Heart left ventricle (tissue), 16 donors: ENCODE measurements at regions not wholly inside any gene's neighbourhood (a gene's known extent, or its start where the extent isn't known, plus 50 kb on each side); places are given as distances from the start of the nearest gene placed in this dataset.

Experiments used
- ATAC-seq, 4 donors: fragments of 200-7000 bp; cut with Tn5 transposase; one replicate each; pipeline ENCODE4 v1.9.1; 2020 to 2022; ENCODE audit warnings: moderate library complexity in 4 of 4, mild to moderate bottlenecking in 3 of 4, moderate number of reproducible peaks in 1 of 4
- DNase-seq, 5 donors: peaks; one replicate each; pipeline ENCODE4 v3.0.0-alpha.2; 2020
- H3K27ac ChIP-seq, 12 donors: fragments of 200-600 bp; sonication (generic) in 4 of 12; one replicate each; pipeline versions ENCODE4 v1.5.0 to v1.8.0; 2016 to 2022; ENCODE audit warnings: mild to moderate bottlenecking in 2 of 12
- H3K27me3 ChIP-seq, 9 donors: fragments of 200-600 bp; sonication (generic) in 2 of 9; one replicate each; pipeline versions ENCODE4 v1.5.1 to v1.8.0; 2016 to 2022; ENCODE audit warnings: mild to moderate bottlenecking in 3 of 9
- H3K36me3 ChIP-seq, 9 donors: fragments of 200-600 bp; sonication (generic) in 2 of 9; one replicate each; pipeline versions ENCODE4 v1.5.0 to v1.8.0; 2018 to 2022; ENCODE audit warnings: mild to moderate bottlenecking in 2 of 9
- H3K4me1 ChIP-seq, 12 donors: fragments of 200-600 bp; sonication (generic) in 4 of 12; one replicate each; pipeline versions ENCODE4 v1.5.0 to v1.8.0; 2016 to 2022; ENCODE audit warnings: mild to moderate bottlenecking in 3 of 12
- H3K4me3 ChIP-seq, 12 donors: fragments of 200-600 bp; sonication (generic) in 4 of 12; one replicate each; pipeline versions ENCODE4 v1.5.0 to v1.8.0; 2017 to 2022; ENCODE audit warnings: mild to moderate bottlenecking in 9 of 12, moderate library complexity in 4 of 12
- H3K9me3 ChIP-seq, 12 donors: fragments of 200-600 bp; sonication (generic) in 4 of 12; one replicate each; pipeline versions ENCODE4 v1.5.0 to v1.8.0; 2016 to 2022; ENCODE audit warnings: mild to moderate bottlenecking in 1 of 12
- POLR2A ChIP-seq, 2 donors: fragments of 450-650 bp; IDR thresholded peaks; one replicate each; pipeline ENCODE4 v1.6.1; 2017; ENCODE audit warnings: antibody characterized with exemption in 2 of 2, mild to moderate bottlenecking in 2 of 2, moderate library complexity in 2 of 2
- WGBS, 4 donors: extraction: QIAGEN DNeasy Blood & Tissue Kit in 2 of 4; methylation state at CpG; one replicate each; pipeline versions ENCODE4 v1.1.5 to v1.1.7; 2013 to 2018; 5-methylcytosine and 5-hydroxymethylcytosine counted together
- intact Hi-C, 10 donors: fragments of 100-400 bp; cut with DNase I; formaldehyde crosslinking; loops; one replicate each; pipeline versions ENCODE4 v1.11.1 to v1.14.2; 2022
- TF ChIP-seq, protein P1 (sequence below), 12 donors: fragments of 200-600 bp; sonication (generic) in 4 of 12; IDR thresholded peaks; one replicate each; pipeline versions ENCODE4 v1.5.0 to v1.8.0; 2018 to 2022; ENCODE audit warnings: antibody characterized with exemption in 12 of 12, mild to moderate bottlenecking in 5 of 12
- donor health status: ischemic (EF 13 %, LVEDD 7.1; RV severe dilation, severe dysfunction).
- donor health status: healthy with polysubstance abuse.
- donor health status: DM: no; HTN: yes; CAD: no.
- donor health status: DM: no; HTN: no; CAD: no.
- donor health status: ischemic (EF 25% LVEDD 6.9; RV normal size, moderate dysfunction).
- donor health status: ischemic (EF 25% LVEDD 5.7; RV mildly dilated, moderate dysfunction).
- donor health status: healthy.
- donor health status: DM: yes; HTN: yes; CAD: no.
- donor health status: ischemic (EF 35%, LVEDD 5.7; RV mildly dilated, moderate dysfunction).
- donor health status: nonischemic (EF 11% LVEDD 7.7; RV severe dilation, severe dysfunction).
- donor health status: DM: yes; HTN: yes; CAD: no.
- donor health status: PGD.
- donor health status: ischemic (EF 29% LVEDD 5.4; RV normal size, mild dysfunction).
- donor health status: nonischemic (EF 23%, LVEDD 6.1; RV moderate dilation, normal function).

DNA sequence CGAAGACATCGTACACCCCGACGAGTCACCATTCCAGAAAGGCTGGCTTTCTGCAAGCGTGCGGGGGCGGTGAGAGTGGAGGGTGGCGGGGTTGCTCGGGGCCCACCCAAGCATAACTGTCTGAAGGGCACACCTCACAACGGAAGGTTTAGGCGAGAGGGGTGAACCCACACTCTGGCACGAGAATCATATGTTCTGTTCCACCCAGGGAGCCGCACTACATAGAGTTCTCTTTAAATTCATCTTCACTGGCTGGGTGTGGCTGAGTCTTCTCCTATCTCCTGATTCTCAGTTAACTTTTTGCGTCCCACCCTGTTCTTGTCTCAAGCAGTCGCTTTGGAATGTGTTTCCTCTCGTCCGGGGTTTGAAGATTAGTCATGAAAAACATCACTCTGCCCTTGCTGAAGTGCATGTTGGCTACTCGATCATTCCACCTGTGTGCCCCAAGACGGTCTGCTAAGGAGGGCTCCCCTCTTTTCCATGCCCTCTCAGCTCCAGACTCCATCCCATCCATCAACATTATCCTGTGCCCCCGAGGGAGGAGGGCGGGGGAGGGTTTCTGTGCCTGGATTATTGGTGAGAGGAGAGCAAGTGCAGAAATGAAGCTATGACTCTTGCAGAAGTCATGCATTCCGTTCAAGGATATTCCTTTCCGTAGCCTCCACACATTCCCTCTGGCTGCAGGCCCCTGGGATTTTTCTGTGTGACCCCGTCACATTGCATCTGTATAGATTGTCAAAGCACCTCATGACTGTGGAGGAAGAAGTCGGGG, 53.5 kb upstream of the CD34 start:
- no peak for TF ChIP-seq POLR2A (IDR thresholded peaks at IDR 0.05)
- TF ChIP-seq, protein P1, sequence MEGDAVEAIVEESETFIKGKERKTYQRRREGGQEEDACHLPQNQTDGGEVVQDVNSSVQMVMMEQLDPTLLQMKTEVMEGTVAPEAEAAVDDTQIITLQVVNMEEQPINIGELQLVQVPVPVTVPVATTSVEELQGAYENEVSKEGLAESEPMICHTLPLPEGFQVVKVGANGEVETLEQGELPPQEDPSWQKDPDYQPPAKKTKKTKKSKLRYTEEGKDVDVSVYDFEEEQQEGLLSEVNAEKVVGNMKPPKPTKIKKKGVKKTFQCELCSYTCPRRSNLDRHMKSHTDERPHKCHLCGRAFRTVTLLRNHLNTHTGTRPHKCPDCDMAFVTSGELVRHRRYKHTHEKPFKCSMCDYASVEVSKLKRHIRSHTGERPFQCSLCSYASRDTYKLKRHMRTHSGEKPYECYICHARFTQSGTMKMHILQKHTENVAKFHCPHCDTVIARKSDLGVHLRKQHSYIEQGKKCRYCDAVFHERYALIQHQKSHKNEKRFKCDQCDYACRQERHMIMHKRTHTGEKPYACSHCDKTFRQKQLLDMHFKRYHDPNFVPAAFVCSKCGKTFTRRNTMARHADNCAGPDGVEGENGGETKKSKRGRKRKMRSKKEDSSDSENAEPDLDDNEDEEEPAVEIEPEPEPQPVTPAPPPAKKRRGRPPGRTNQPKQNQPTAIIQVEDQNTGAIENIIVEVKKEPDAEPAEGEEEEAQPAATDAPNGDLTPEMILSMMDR (IDR thresholded peaks at IDR 0.05) = no peak
- Histone ChIP-seq H3K4me3 (peak overlapping the region in 11 of 12 donors; percentile 3 to 73 (median 57)), H3K9me3 (no peaks in the 10 kb centered on the region), H3K27me3 (peaks cover 0 to 7% (median 0%) of the 10 kb centered on the region in 9 donors), H3K36me3 (no peaks in the 10 kb centered on the region), H3K27ac (peak overlapping the region; percentile 83 to 100 (median 95)), H3K4me1 (peaks cover 0 to 60% (median 42%) of the 10 kb centered on the region in 12 donors)
- intact Hi-C loops = loop anchor here in 8 of 10 donors (5.0 to 10.0 kb wide), 5 partner anchors 67 to 140 kb away; no protein-coding TSS in a partner anchor
- 53 to 64% (median 58%) methylated on average over 24 to 25 of the region's 25 CpGs for WGBS, 4 donors
- peak in 3 of 4 donors; percentile 2 to 10 (median 9) for ATAC-seq
- DNase-seq = no peak

DNA sequence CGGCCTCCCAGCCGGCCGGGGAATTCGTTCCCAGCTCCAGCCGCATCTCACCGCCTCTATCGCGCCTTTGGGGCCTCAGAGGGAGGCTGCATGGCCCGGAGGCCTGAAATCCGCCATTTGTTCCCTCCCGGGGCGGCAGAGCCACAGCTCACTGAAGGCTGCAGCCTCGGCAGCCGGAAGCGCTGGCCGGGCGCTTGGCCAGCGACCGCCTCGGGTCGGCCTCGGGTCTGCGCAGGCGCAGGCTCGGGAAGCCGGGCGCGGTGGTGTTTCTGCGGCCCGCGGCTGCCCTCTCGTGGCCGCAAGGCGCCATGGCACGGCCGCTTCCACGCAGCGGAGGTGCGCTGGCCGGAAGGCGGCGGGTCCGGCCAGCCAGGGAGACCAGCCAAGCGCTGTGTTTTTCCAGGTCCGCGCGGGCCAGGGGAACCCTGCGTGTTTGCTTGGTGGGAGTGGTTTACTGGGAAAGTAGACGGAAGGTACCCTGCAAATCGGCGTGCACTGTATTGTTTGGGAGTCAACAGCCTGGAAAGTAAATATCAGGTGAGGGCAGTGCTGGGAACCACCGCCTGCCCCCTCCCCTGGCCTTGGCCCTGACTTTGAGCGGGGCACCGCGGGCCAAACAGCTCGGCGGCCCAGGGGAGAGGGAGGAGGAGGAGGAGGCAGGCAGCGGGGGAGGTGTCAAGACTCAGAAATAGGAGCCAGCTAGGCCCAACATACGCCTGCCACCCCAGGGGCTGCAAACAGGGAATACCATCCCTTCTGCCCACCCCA, 52.7 kb upstream of the CD34 start:
- intact Hi-C loops = loop anchor here (1.0 to 10.0 kb wide), 13 partner anchors 41 to 139 kb away; no protein-coding TSS in a partner anchor
- DNase-seq (peak; percentile 91 to 96 (median 91)), ATAC-seq (peak; percentile 66 to 84 (median 80))
- Histone ChIP-seq H3K9me3 (no peaks in the 10 kb centered on the region), H3K27ac (peak overlapping the region; percentile 88 to 100 (median 96)), H3K4me1 (peaks cover 0 to 59% (median 48%) of the 10 kb centered on the region in 12 donors), H3K36me3 (no peaks in the 10 kb centered on the region), H3K27me3 (peaks cover 0 to 15% (median 0%) of the 10 kb centered on the region in 9 donors), H3K4me3 (peak overlapping the region; percentile 1 to 73 (median 57))
- TF ChIP-seq POLR2A (IDR thresholded peaks at IDR 0.05) = peak; percentile 48 to 85
- TF ChIP-seq, protein P1 (IDR thresholded peaks at IDR 0.05) = peak; percentile 94 to 100 (median 100)
- WGBS, 4 donors = 1 to 2% (median 1%) methylated on average over 49 to 59 of the region's 59 CpGs

DNA sequence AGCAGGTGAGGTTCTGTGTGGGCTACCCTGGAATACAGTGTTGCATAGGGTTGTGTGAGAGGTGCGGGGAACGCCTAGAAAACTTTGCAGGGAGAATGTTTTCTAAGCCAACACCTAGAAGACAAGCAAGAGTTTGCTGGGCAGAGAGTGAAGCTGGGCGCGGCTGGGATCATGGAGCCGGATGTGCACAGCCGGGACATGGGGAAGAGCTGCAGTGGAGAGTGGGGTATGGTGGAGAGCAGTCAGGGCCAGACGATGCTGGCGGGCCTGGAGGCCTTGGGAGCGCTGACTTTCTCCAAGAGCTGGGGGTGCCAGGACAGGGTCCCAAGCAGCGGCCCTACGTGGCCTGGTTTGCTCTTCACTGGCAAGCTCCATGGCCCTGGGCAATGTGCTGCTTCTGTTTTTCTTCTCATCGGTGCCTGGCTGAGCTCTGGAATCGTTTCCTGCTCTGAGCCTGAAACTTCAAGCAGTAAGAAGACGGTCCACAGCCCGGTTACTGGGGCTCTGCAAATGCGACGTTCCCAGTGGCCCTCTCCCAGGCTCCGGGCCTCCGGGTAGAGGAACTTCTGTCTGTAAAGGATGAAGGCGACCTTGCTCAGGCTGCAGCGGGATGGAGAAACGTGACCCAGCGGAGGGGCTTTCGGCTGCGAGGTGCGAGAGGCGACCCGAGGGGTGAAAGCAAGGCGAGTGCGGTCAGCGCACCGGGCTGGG, 51.9 kb upstream of the CD34 start:
- 17 to 24% (median 20%) methylated on average over 22 to 32 of the region's 32 CpGs for WGBS, 4 donors
- peak; percentile 61 to 80 (median 66) for DNase-seq
- no peaks in the 10 kb centered on the region for H3K9me3 ChIP-seq
- no peaks in the 10 kb centered on the region for H3K36me3 ChIP-seq
- TF ChIP-seq, protein P1 (IDR thresholded peaks at IDR 0.05) = no peak
- peak in 1 of 2 donors; percentile 29 for TF ChIP-seq POLR2A (IDR thresholded peaks at IDR 0.05)
- H3K27ac ChIP-seq = peak overlapping the region; percentile 88 to 100 (median 96)
- intact Hi-C loops = loop anchor here (1.0 to 10.0 kb wide), 13 partner anchors 40 to 138 kb away; no protein-coding TSS in a partner anchor
- H3K27me3 ChIP-seq = peaks cover 0 to 17% (median 0%) of the 10 kb centered on the region in 9 donors
- ATAC-seq = peak; percentile 11 to 56 (median 24)
- peaks cover 3 to 66% (median 55%) of the 10 kb centered on the region in 12 donors for H3K4me1 ChIP-seq
- H3K4me3 ChIP-seq = peak overlapping the region; percentile 1 to 73 (median 57)
